Uterus (tissue), 3 donors: ENCODE measurements at regions not wholly inside any gene's neighbourhood (a gene's known extent, or its start where the extent isn't known, plus 50 kb on each side); places are given as distances from the start of the nearest gene placed in this dataset.

Source experiments
- DNase-seq, 2 donors: peaks; one replicate each; pipeline ENCODE4 v3.0.0-alpha.2; 2019 to 2020
- H3K27ac ChIP-seq, 2 donors: fragments of 200-600 bp; sonication (generic); 1 replicate in 1 of 2; 2 replicates in 1 of 2; pipeline ENCODE4 v1.5.1; 2016 to 2018
- H3K27me3 ChIP-seq, 2 donors: fragments of 200-600 bp; sonication (generic); one replicate each; pipeline ENCODE4 v1.5.1; 2018 to 2019; ENCODE audit warnings: control low read depth in 1 of 2
- H3K36me3 ChIP-seq, 2 donors: fragments of 200-600 bp; sonication (generic); one replicate each; pipeline ENCODE4 v1.5.1; 2019; ENCODE audit warnings: control low read depth in 1 of 2
- H3K4me1 ChIP-seq, 2 donors: fragments of 200-600 bp; sonication (generic); one replicate each; pipeline ENCODE4 v1.5.1; 2018 to 2019; ENCODE audit warnings: control low read depth in 1 of 2
- H3K4me3 ChIP-seq, 2 donors: fragments of 200-600 bp; sonication (generic); 1 replicate in 1 of 2; 2 replicates in 1 of 2; pipeline ENCODE4 v1.5.1; 2018 to 2019; ENCODE audit warnings: mild to moderate bottlenecking in 1 of 2
- H3K9me3 ChIP-seq, 2 donors: fragments of 200-600 bp; sonication (generic); one replicate each; pipeline ENCODE4 v1.5.1; 2019; ENCODE audit warnings: control low read depth in 1 of 2
- CTCF ChIP-seq, 4 experiments: fragments of 200-600 bp in 2 of 4; fragments of 450-650 bp in 2 of 4; sonication (generic) in 2 of 4; IDR thresholded peaks; one replicate each; pipeline ENCODE4 v1.5.1; 2016 to 2019; ENCODE audit warnings: antibody characterized with exemption in 4 of 4, mild to moderate bottlenecking in 2 of 4, moderate library complexity in 1 of 4
- POLR2A ChIP-seq, 2 donors: fragments of 450-650 bp; IDR thresholded peaks; one replicate each; pipeline ENCODE4 v1.6.1; 2016; ENCODE audit warnings: antibody characterized with exemption in 2 of 2, mild to moderate bottlenecking in 1 of 2, moderate library complexity in 1 of 2
- intact Hi-C: fragments of 100-400 bp; cut with DNase I; formaldehyde crosslinking; loops from one replicate; pipeline ENCODE4 v1.15.1; 2023; ENCODE audit warnings: low total_unique reads
- donor health status: DM: yes; HTN: yes; CAD: no.

- TF ChIP-seq CTCF (IDR thresholded peaks at IDR 0.05): no peak
- no peak for TF ChIP-seq POLR2A (IDR thresholded peaks at IDR 0.05)
- H3K27ac ChIP-seq: no peak overlapping the region
- peaks cover 0 to 4% of the 10 kb centered on the region in 2 donors for H3K27me3 ChIP-seq
- H3K9me3 ChIP-seq: no peaks in the 10 kb centered on the region
- intact Hi-C loops: no loop called here
- H3K36me3 ChIP-seq: peaks cover 0 to 5% of the 10 kb centered on the region in 2 donors
- DNase-seq: no peak
- H3K4me3 ChIP-seq: no peak overlapping the region
- H3K4me1 ChIP-seq: no peaks in the 10 kb centered on the region
Observed at GRCh38 chr12:61161961-61162360, 1098.2 kb upstream of the USP15 start.

- no peak for DNase-seq
- TF ChIP-seq POLR2A (IDR thresholded peaks at IDR 0.05): no peak
- TF ChIP-seq CTCF (IDR thresholded peaks at IDR 0.05): no peak
- intact Hi-C loops: no loop called here
- H3K4me1 ChIP-seq: no peaks in the 10 kb centered on the region
- H3K4me3 ChIP-seq: no peak overlapping the region
- H3K36me3 ChIP-seq: no peaks in the 10 kb centered on the region
- no peaks in the 10 kb centered on the region for H3K9me3 ChIP-seq
- no peaks in the 10 kb centered on the region for H3K27me3 ChIP-seq
- no peak overlapping the region for H3K27ac ChIP-seq
Observed at GRCh38 chr12:61188801-61189595, 1071.2 kb upstream of the USP15 start.

- no peaks in the 10 kb centered on the region for H3K4me1 ChIP-seq
- no peaks in the 10 kb centered on the region for H3K9me3 ChIP-seq
- no peak overlapping the region for H3K27ac ChIP-seq
- intact Hi-C loops: no loop called here
- TF ChIP-seq POLR2A (IDR thresholded peaks at IDR 0.05) (no peak), CTCF (IDR thresholded peaks at IDR 0.05) (no peak)
- no peaks in the 10 kb centered on the region for H3K27me3 ChIP-seq
- no peaks in the 10 kb centered on the region for H3K36me3 ChIP-seq
- H3K4me3 ChIP-seq: no peak overlapping the region
- no peak for DNase-seq
Observed at GRCh38 chr12:61213646-61214045, 1046.6 kb upstream of the USP15 start.

- Histone ChIP-seq H3K9me3 (no peaks in the 10 kb centered on the region), H3K27me3 (no peaks in the 10 kb centered on the region), H3K36me3 (no peaks in the 10 kb centered on the region), H3K27ac (no peak overlapping the region), H3K4me3 (no peak overlapping the region), H3K4me1 (no peaks in the 10 kb centered on the region)
- TF ChIP-seq POLR2A (IDR thresholded peaks at IDR 0.05) (no peak), CTCF (IDR thresholded peaks at IDR 0.05) (no peak)
- intact Hi-C loops: no loop called here
- no peak for DNase-seq
Observed at GRCh38 chr12:61220337-61220736, 1039.9 kb upstream of the USP15 start.

- Histone ChIP-seq H3K9me3 (no peaks in the 10 kb centered on the region), H3K36me3 (no peaks in the 10 kb centered on the region), H3K4me3 (no peak overlapping the region), H3K4me1 (no peaks in the 10 kb centered on the region), H3K27ac (no peak overlapping the region), H3K27me3 (no peaks in the 10 kb centered on the region)
- intact Hi-C loops: no loop called here
- TF ChIP-seq POLR2A (IDR thresholded peaks at IDR 0.05) (no peak), CTCF (IDR thresholded peaks at IDR 0.05) (no peak)
- no peak for DNase-seq
Observed at GRCh38 chr12:61232040-61232439, 1028.2 kb upstream of the USP15 start.
